GM12878 (cell line): ENCODE measurements at regions not wholly inside any gene's neighbourhood (a gene's known extent, or its start where the extent isn't known, plus 50 kb on each side); places are given as distances from the start of the nearest gene placed in this dataset.

Experiments
- ATAC-seq: fragments of 200-7000 bp; cut with Tn5 transposase; 3 replicates; pipeline ENCODE4 v1.9.1; 2020; ENCODE audit warnings: mild to moderate bottlenecking, moderate library complexity
- BruUV-seq: library from RNA; stranded (reverse); fragments of 400-500 nt; replicated peaks from 2 replicates; lab custom pipeline; 2021; lab: Mats Ljungman, UMichigan
- CTCF ChIA-PET: fragments of 300-600 bp; sonication (Branson Sonifier 250); formaldehyde crosslinking; extraction: SDS; loops from one replicate; lab custom pipeline; 2021; ENCODE audit warnings: inconsistent platforms; lab: Yijun Ruan, JAX
- POLR2A ChIA-PET: fragments of 350-600 bp; formaldehyde crosslinking; extraction: SDS; loops from one replicate; lab custom pipeline; 2021; ENCODE audit warnings: inconsistent platforms; lab: Charles Lee
- RAD21 ChIA-PET: fragments of 300-600 bp; sonication (Branson Sonifier 250); formaldehyde crosslinking; loops from one replicate; lab custom pipeline; 2023; ENCODE audit warnings: antibody characterized with exemption; ENCODE audit not compliant: unreplicated experiment; lab: Charles Lee
- SMC1A ChIA-PET: fragments of 300-600 bp; sonication (Branson Sonifier 250); formaldehyde crosslinking; loops from one replicate; lab custom pipeline; 2023; ENCODE audit not compliant: unreplicated experiment, uncharacterized antibody; lab: Charles Lee
- DNase-seq: peaks from one replicate; pipeline ENCODE4 v3.0.0-alpha.2; 2011; ENCODE audit warnings: low read depth, low spot score
- FAIRE-seq: peaks from 3 replicates; lab custom pipeline; 2011; peaks lifted over from hg19 to GRCh38; lab: Jason Lieb, UNC
- H2AFZ ChIP-seq: 2 replicates; pipeline ENCODE4 v1.6.0; 2011; ENCODE audit warnings: low read depth, low read length, control low read depth; ENCODE audit not compliant: control insufficient read depth
- H3K27ac ChIP-seq: 2 replicates; pipeline ENCODE4 v1.5.1; 2011; ENCODE audit warnings: control low read depth; ENCODE audit not compliant: control insufficient read depth, insufficient read depth
- H3K27me3 ChIP-seq, 2 experiments: replicated peaks in 1 of 2; 2 replicates each; pipeline versions ENCODE4 v1.6.0 to v1.6.1; 2011; ENCODE audit warnings: low read length in 1 of 2; ENCODE audit not compliant: control insufficient read depth in 2 of 2, insufficient read depth in 2 of 2
- H3K36me3 ChIP-seq, 2 experiments: 2 replicates each; pipeline ENCODE4 v1.5.1; 2011; ENCODE audit warnings: low read length in 1 of 2; ENCODE audit not compliant: control insufficient read depth in 2 of 2, insufficient read depth in 2 of 2
- H3K4me1 ChIP-seq: 2 replicates; pipeline ENCODE4 v1.6.1; 2011; ENCODE audit warnings: mild to moderate bottlenecking, low read length, moderate library complexity, mixed read lengths; ENCODE audit not compliant: control insufficient read depth, insufficient read depth
- H3K4me2 ChIP-seq: 2 replicates; pipeline ENCODE4 v1.6.0; 2011; ENCODE audit warnings: control low read depth; ENCODE audit not compliant: control insufficient read depth, insufficient read depth
- H3K4me3 ChIP-seq: fragments of 200-600 bp; sonication (generic); 2 replicates; pipeline ENCODE4 v1.5.1; 2016
- H3K79me2 ChIP-seq: 2 replicates; pipeline ENCODE4 v1.6.0; 2011; ENCODE audit warnings: low read length; ENCODE audit not compliant: control insufficient read depth, insufficient read depth
- H3K9ac ChIP-seq: 2 replicates; pipeline ENCODE4 v1.8.0; 2011; ENCODE audit warnings: low read length, control low read depth, mixed read lengths; ENCODE audit not compliant: control insufficient read depth, insufficient read depth
- H3K9me3 ChIP-seq: replicated peaks from 3 replicates; pipeline ENCODE4 v1.5.1; 2011; ENCODE audit warnings: mild to moderate bottlenecking, low read length; ENCODE audit not compliant: control insufficient read depth, insufficient read depth
- H4K20me1 ChIP-seq: 2 replicates; pipeline ENCODE4 v1.6.0; 2011; ENCODE audit not compliant: control insufficient read depth, insufficient read depth
- BACH1 ChIP-seq: fragments of 450-650 bp; IDR thresholded peaks from 2 replicates; pipeline ENCODE4 v1.6.1; 2017; ENCODE audit warnings: mild to moderate bottlenecking, borderline replicate concordance
- CBFB ChIP-seq: IDR thresholded peaks from 2 replicates; pipeline ENCODE4 v1.6.1; 2016; ENCODE audit warnings: antibody characterized with exemption, low read depth
- EP300 ChIP-seq, 2 experiments: fragments of 150-350 bp in 1 of 2; IDR thresholded peaks; 2 replicates each; pipeline ENCODE4 v1.6.1; 2011 to 2012; ENCODE audit warnings: low read depth in 2 of 2, low read length in 2 of 2, borderline replicate concordance in 1 of 2, improper control_type of control experiment in 1 of 2, inconsistent platforms in 1 of 2; ENCODE audit not compliant: control insufficient read depth in 1 of 2
- ESRRA ChIP-seq: IDR thresholded peaks from 2 replicates; pipeline ENCODE4 v1.6.1; 2012; ENCODE audit warnings: mild to moderate bottlenecking, low read length, improper control_type of control experiment
- FOXM1 ChIP-seq: IDR thresholded peaks from 2 replicates; pipeline ENCODE4 v1.6.1; 2012; ENCODE audit warnings: low read depth, mild to moderate bottlenecking, inconsistent platforms, low read length, moderate library complexity
- IKZF2 ChIP-seq, 2 experiments: fragments of 450-650 bp; IDR thresholded peaks; 2 replicates each; pipeline ENCODE4 v1.6.1; 2017; ENCODE audit warnings: mild to moderate bottlenecking in 2 of 2, moderate library complexity in 2 of 2
- NFIC ChIP-seq: IDR thresholded peaks from 2 replicates; pipeline ENCODE4 v1.6.1; 2012; ENCODE audit warnings: low read depth, mild to moderate bottlenecking, inconsistent platforms, low read length, moderate library complexity
- NFYA ChIP-seq: IDR thresholded peaks from 2 replicates; pipeline ENCODE4 v1.6.1; 2011; ENCODE audit warnings: low read depth, mild to moderate bottlenecking, low read length, improper control_type of control experiment, borderline replicate concordance
- NR2C1 ChIP-seq: fragments of 450-650 bp; IDR thresholded peaks from 2 replicates; pipeline ENCODE4 v1.6.1; 2017; ENCODE audit warnings: antibody characterized with exemption, mild to moderate bottlenecking, moderate library complexity
- POLR2AphosphoS2 ChIP-seq: IDR thresholded peaks from 2 replicates; pipeline ENCODE4 v1.6.1; 2011; ENCODE audit warnings: low read depth, mild to moderate bottlenecking, low read length, improper control_type of control experiment, moderate library complexity
- RBBP5 ChIP-seq: fragments of 200-600 bp; sonication (generic); conservative IDR thresholded peaks from 2 replicates; pipeline ENCODE4 v1.6.1; 2016
- RUNX3 ChIP-seq: IDR thresholded peaks from 2 replicates; pipeline ENCODE4 v1.6.1; 2012; ENCODE audit warnings: low read length, inconsistent platforms
- SPI1 ChIP-seq: IDR thresholded peaks from 2 replicates; pipeline ENCODE4 v1.6.1; 2011; ENCODE audit warnings: low read depth, mild to moderate bottlenecking, low read length, moderate library complexity, borderline replicate concordance; ENCODE audit not compliant: insufficient read depth
- SREBF2 ChIP-seq: IDR thresholded peaks from 2 replicates; pipeline ENCODE4 v1.6.1; 2012; ENCODE audit warnings: mild to moderate bottlenecking, low read length
- WGBS: methylation state at CpG from one replicate; pipeline ENCODE4 v1.1.6; 2016; ENCODE audit warnings: low lambda C conversion rate; ENCODE audit not compliant: insufficient replicate concordance, insufficient coverage; ENCODE audit errors: missing lambda C conversion rate; 5-methylcytosine and 5-hydroxymethylcytosine counted together
- in situ Hi-C: fragments of 300-500 bp; cut with MboI; formaldehyde crosslinking; loops from 9 replicates; pipeline ENCODE4 v1.14.3; 2018; ENCODE audit warnings: mixed read lengths
- intact Hi-C: fragments of 100-400 bp; cut with micrococcal nuclease; formaldehyde crosslinking; loops from one replicate; pipeline ENCODE4 v1.14.2; 2022; ENCODE audit not compliant: unreplicated experiment
- TF ChIP-seq, protein P1 (sequence below): fragments of 450-650 bp; IDR thresholded peaks from 2 replicates; pipeline ENCODE4 v1.6.1; 2016; ENCODE audit warnings: mild to moderate bottlenecking
- TF ChIP-seq, protein P2 (sequence below): fragments of 450-650 bp; IDR thresholded peaks from 2 replicates; pipeline ENCODE4 v1.6.1; 2016; ENCODE audit warnings: mild to moderate bottlenecking, moderate library complexity, borderline replicate concordance
- TF ChIP-seq, protein P3 (sequence below): IDR thresholded peaks from 2 replicates; pipeline ENCODE4 v1.6.1; 2012; ENCODE audit warnings: low read depth, low read length, improper control_type of control experiment

DNA sequence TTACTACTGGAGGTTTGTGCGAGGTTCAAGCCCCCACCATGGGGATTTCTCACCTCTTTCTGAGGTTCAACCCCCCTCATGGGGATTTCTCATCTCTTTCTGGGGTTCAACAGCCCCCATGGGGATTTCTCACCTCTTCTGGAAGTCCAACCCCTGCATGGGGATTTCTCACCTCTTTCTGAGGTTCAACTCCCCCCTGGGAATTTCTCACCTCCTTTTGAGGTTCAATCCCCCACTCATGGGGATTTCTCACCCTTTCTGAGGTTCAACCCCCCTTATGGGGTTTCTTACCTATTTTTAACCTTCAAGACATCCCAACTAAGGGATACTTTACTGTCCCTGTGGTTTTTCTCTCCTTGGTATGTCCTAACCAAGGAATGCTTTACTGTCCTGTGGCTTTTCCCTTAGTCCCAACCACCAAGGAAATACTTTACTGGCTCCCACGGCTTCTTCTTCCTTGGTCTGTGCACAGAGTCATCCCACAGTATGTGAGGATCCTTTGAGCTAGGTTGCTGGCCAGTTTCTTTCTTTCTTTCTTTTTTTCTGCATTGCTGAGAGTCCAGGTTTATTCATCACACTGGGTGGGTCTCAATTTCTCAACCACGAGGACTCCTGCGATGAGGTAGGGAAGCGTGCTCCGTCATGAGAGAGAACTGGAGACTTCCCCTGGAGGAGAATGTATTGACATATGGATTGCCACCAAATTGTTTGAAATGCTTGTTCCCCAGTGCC, 2140.2 kb downstream of the TP53TG3F start:
- Histone ChIP-seq H3K27me3 (no peaks in the 10 kb centered on the region), H3K9me3 (no peaks in the 10 kb centered on the region), H4K20me1 (no peaks in the 10 kb centered on the region), H2AFZ (no peak overlapping the region), H3K9ac (no peak overlapping the region), H3K4me1 (no peaks in the 10 kb centered on the region), H3K36me3 (no peaks in the 10 kb centered on the region), H3K79me2 (no peaks in the 10 kb centered on the region), H3K27ac (no peak overlapping the region), H3K4me3 (no peak overlapping the region), H3K4me2 (no peak overlapping the region)
- intact Hi-C loops, result loop anchor here (10.0 kb wide), 1 partner anchor 55 kb away; no protein-coding TSS in a partner anchor
- WGBS, result 38% methylated on average over 6 of the region's 6 CpGs
- SMC1A ChIA-PET, result interaction anchor here (0.7 to 1.3 kb wide), 2 partner anchors 57 to 193 kb away, joined by 3 read pairs; no protein-coding TSS in a partner anchor
- CTCF ChIA-PET, result no interaction called here
- no TSS peak for BruUV-seq
- RAD21 ChIA-PET, result no interaction called here
- peak; percentile 58 for ATAC-seq
- in situ Hi-C loops, result loop anchor here (10.0 to 25.0 kb wide), 8 partner anchors 55 to 538 kb away; no protein-coding TSS in a partner anchor
- no peak for FAIRE-seq
- DNase-seq, result no peak
- POLR2A ChIA-PET, result no interaction called here
- TF ChIP-seq NR2C1 (no peak), SPI1 (no peak), RBBP5 (no peak), CBFB (no peak), ESRRA (no peak), RUNX3 (peak; percentile 67; the same call in 1 of the 2 replicates), NFIC (peak; percentile 53; the same call in 1 of the 2 replicates), POLR2AphosphoS2 (no peak), BACH1 (no peak), FOXM1 (peak; percentile 36; the same call in 1 of the 2 replicates), NFYA (no peak), IKZF2 (IDR thresholded peaks at IDR 0.05) (peak; percentile 42 to 50; a peak in 2 of 4 replicates), SREBF2 (no peak), EP300 (IDR thresholded peaks at IDR 0.05; ENCODE audit: borderline replicate concordance in 1 of 2, control insufficient read depth in 1 of 2, low read depth in 2 of 2, low read length in 2 of 2) (peak in 1 of 2 experiments; percentile 46; a peak in 1 of 4 replicates)
- TF ChIP-seq, protein P1, sequence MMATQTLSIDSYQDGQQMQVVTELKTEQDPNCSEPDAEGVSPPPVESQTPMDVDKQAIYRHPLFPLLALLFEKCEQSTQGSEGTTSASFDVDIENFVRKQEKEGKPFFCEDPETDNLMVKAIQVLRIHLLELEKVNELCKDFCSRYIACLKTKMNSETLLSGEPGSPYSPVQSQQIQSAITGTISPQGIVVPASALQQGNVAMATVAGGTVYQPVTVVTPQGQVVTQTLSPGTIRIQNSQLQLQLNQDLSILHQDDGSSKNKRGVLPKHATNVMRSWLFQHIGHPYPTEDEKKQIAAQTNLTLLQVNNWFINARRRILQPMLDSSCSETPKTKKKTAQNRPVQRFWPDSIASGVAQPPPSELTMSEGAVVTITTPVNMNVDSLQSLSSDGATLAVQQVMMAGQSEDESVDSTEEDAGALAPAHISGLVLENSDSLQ, result no peak
- TF ChIP-seq, protein P2, sequence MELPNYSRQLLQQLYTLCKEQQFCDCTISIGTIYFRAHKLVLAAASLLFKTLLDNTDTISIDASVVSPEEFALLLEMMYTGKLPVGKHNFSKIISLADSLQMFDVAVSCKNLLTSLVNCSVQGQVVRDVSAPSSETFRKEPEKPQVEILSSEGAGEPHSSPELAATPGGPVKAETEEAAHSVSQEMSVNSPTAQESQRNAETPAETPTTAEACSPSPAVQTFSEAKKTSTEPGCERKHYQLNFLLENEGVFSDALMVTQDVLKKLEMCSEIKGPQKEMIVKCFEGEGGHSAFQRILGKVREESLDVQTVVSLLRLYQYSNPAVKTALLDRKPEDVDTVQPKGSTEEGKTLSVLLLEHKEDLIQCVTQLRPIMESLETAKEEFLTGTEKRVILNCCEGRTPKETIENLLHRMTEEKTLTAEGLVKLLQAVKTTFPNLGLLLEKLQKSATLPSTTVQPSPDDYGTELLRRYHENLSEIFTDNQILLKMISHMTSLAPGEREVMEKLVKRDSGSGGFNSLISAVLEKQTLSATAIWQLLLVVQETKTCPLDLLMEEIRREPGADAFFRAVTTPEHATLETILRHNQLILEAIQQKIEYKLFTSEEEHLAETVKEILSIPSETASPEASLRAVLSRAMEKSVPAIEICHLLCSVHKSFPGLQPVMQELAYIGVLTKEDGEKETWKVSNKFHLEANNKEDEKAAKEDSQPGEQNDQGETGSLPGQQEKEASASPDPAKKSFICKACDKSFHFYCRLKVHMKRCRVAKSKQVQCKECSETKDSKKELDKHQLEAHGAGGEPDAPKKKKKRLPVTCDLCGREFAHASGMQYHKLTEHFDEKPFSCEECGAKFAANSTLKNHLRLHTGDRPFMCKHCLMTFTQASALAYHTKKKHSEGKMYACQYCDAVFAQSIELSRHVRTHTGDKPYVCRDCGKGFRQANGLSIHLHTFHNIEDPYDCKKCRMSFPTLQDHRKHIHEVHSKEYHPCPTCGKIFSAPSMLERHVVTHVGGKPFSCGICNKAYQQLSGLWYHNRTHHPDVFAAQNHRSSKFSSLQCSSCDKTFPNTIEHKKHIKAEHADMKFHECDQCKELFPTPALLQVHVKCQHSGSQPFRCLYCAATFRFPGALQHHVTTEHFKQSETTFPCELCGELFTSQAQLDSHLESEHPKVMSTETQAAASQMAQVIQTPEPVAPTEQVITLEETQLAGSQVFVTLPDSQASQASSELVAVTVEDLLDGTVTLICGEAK, result no peak
- TF ChIP-seq, protein P3, sequence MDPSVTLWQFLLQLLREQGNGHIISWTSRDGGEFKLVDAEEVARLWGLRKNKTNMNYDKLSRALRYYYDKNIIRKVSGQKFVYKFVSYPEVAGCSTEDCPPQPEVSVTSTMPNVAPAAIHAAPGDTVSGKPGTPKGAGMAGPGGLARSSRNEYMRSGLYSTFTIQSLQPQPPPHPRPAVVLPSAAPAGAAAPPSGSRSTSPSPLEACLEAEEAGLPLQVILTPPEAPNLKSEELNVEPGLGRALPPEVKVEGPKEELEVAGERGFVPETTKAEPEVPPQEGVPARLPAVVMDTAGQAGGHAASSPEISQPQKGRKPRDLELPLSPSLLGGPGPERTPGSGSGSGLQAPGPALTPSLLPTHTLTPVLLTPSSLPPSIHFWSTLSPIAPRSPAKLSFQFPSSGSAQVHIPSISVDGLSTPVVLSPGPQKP, result no peak
